HepG2 (cell line): ENCODE measurements at regions not wholly inside any gene's neighbourhood (a gene's known extent, or its start where the extent isn't known, plus 50 kb on each side); places are given as distances from the start of the nearest gene placed in this dataset.
"Not testable (repeated sequence)": the region's sequence is repeated elsewhere in the genome, so short reads cannot be mapped to it uniquely, and the experiment has no call there.

Source experiments
- ATAC-seq: fragments of 200-7000 bp; cut with Tn5 transposase; 3 replicates; pipeline ENCODE4 v1.9.1; 2020; ENCODE audit warnings: mild to moderate bottlenecking, moderate library complexity
- BruUV-seq: library from RNA; stranded (reverse); fragments of 400-500 nt; replicated peaks from 2 replicates; lab custom pipeline; 2021; lab: Mats Ljungman, UMichigan
- CTCF ChIA-PET: fragments of 300-600 bp; formaldehyde crosslinking; extraction: SDS; loops from one replicate; lab custom pipeline; 2021; ENCODE audit warnings: low total read pairs, inconsistent platforms, low intra/inter-chr PET ratio; lab: Yijun Ruan, JAX
- POLR2A ChIA-PET: fragments of 350-600 bp; sonication (Branson Sonifier 250); formaldehyde crosslinking; loops from one replicate; lab custom pipeline; 2020; ENCODE audit warnings: antibody characterized with exemption, inconsistent platforms; lab: Yijun Ruan, JAX
- DNase-seq: peaks from one replicate; pipeline ENCODE4 v3.0.0-alpha.2; 2015; ENCODE audit warnings: low spot score
- FAIRE-seq: peaks from 3 replicates; lab custom pipeline; 2011; peaks lifted over from hg19 to GRCh38; lab: Jason Lieb, UNC
- H2AFZ ChIP-seq: one replicate; pipeline ENCODE4 v1.6.1; 2011; ENCODE audit warnings: low read length, inconsistent platforms
- H3K27ac ChIP-seq: fragments of 300-600 bp; 3 replicates; pipeline ENCODE4 v1.8.0; 2011; ENCODE audit warnings: mixed run types, mild to moderate bottlenecking, mixed read lengths, low read length, inconsistent platforms; ENCODE audit not compliant: insufficient read depth; ENCODE audit errors: extremely low read length
- H3K27me3 ChIP-seq, 2 experiments: fragments of 200-600 bp in 1 of 2; 2 replicates in 1 of 2; 3 replicates in 1 of 2; pipeline versions ENCODE4 v1.6.0 to v1.8.0; 2011; ENCODE audit warnings: low read length in 2 of 2, mild to moderate bottlenecking in 2 of 2, moderate library complexity in 2 of 2, inconsistent platforms in 1 of 2; ENCODE audit not compliant: insufficient read depth in 2 of 2, control insufficient read depth in 1 of 2
- H3K36me3 ChIP-seq, 2 experiments: fragments of 200-600 bp in 1 of 2; replicated peaks in 1 of 2; 2 replicates in 1 of 2; 3 replicates in 1 of 2; pipeline versions ENCODE4 v1.5.1 to v1.8.0; 2011; ENCODE audit warnings: low read length in 2 of 2, inconsistent platforms in 1 of 2; ENCODE audit not compliant: insufficient read depth in 2 of 2, control insufficient read depth in 1 of 2
- H3K4me1 ChIP-seq: 2 replicates; pipeline ENCODE4 v1.5.1; 2012; ENCODE audit warnings: low read length, inconsistent platforms; ENCODE audit not compliant: insufficient read depth
- H3K4me2 ChIP-seq: 2 replicates; pipeline ENCODE4 v1.6.0; 2011; ENCODE audit warnings: low read depth, low read length, inconsistent platforms
- H3K4me3 ChIP-seq, 3 experiments: fragments of 200-600 bp in 1 of 3; sonication (generic), shearing (Covaris generic) in 1 of 3; replicated peaks in 1 of 3; 2 replicates each; pipeline ENCODE4 v1.5.1; 2011 to 2016; ENCODE audit warnings: low read length in 3 of 3, inconsistent platforms in 2 of 3, low read depth in 2 of 3, mild to moderate bottlenecking in 2 of 3, control low read depth in 1 of 3, mixed read lengths in 1 of 3; ENCODE audit not compliant: insufficient read depth in 1 of 3
- H3K79me2 ChIP-seq: one replicate; pipeline ENCODE4 v1.6.1; 2011; ENCODE audit warnings: low read length, inconsistent platforms; ENCODE audit not compliant: insufficient read depth
- H3K9ac ChIP-seq: 2 replicates; pipeline ENCODE4 v1.6.0; 2011; ENCODE audit warnings: mild to moderate bottlenecking, low read depth, low read length, inconsistent platforms; ENCODE audit not compliant: insufficient read depth
- H3K9me3 ChIP-seq: 2 replicates; pipeline ENCODE4 v1.5.1; 2012; ENCODE audit warnings: mild to moderate bottlenecking, low read length
- H4K20me1 ChIP-seq: 2 replicates; pipeline ENCODE4 v1.6.0; 2011; ENCODE audit warnings: inconsistent platforms, mild to moderate bottlenecking, low read length, moderate library complexity; ENCODE audit not compliant: insufficient read depth
- DRAP1 ChIP-seq: IDR thresholded peaks from 2 replicates; pipeline ENCODE4 v1.6.1; 2016; ENCODE audit warnings: missing genetic modification reagents, missing compliant biosample characterization
- HNRNPUL1 ChIP-seq: fragments of 200-400 bp; formaldehyde crosslinking; IDR thresholded peaks from 2 replicates; pipeline ENCODE4 v1.6.1; 2017; ENCODE audit warnings: low read depth, mild to moderate bottlenecking, low read length, moderate library complexity
- JUNB ChIP-seq: sonication (generic); formaldehyde crosslinking; IDR thresholded peaks from 2 replicates; pipeline ENCODE4 v1.8.0; 2022; ENCODE audit warnings: missing genetic modification reagents, mild to moderate bottlenecking, borderline replicate concordance
- KDM1A ChIP-seq: IDR thresholded peaks from 2 replicates; pipeline ENCODE4 v1.6.1; 2016; ENCODE audit warnings: missing compliant biosample characterization
- MXD1 ChIP-seq: sonication (generic); formaldehyde crosslinking; IDR thresholded peaks from 2 replicates; pipeline ENCODE4 v1.4.0; 2020; ENCODE audit warnings: mild to moderate bottlenecking, missing genetic modification reagents
- RXRA ChIP-seq: sonication (generic); formaldehyde crosslinking; IDR thresholded peaks from 2 replicates; pipeline ENCODE4 v1.5.1; 2020; ENCODE audit warnings: missing genetic modification reagents
- TRIM24 ChIP-seq: sonication (generic); formaldehyde crosslinking; IDR thresholded peaks from 2 replicates; pipeline ENCODE4 v1.8.0; 2022; ENCODE audit warnings: mild to moderate bottlenecking, missing genetic modification reagents
- WIZ ChIP-seq: sonication (generic); formaldehyde crosslinking; IDR thresholded peaks from 2 replicates; pipeline ENCODE4 v1.5.1; 2020; ENCODE audit warnings: mild to moderate bottlenecking, missing genetic modification reagents
- ZBED4 ChIP-seq: sonication (generic); formaldehyde crosslinking; IDR thresholded peaks from 2 replicates; pipeline ENCODE4 v1.4.0; 2020; ENCODE audit warnings: missing genetic modification reagents, borderline replicate concordance
- ZFP91 ChIP-seq: sonication (generic); formaldehyde crosslinking; IDR thresholded peaks from 2 replicates; pipeline ENCODE4 v1.9.0; 2022; ENCODE audit warnings: missing genetic modification reagents, mild to moderate bottlenecking, borderline replicate concordance
- ZMAT5 ChIP-seq: sonication (generic); formaldehyde crosslinking; IDR thresholded peaks from 2 replicates; pipeline ENCODE4 v1.5.0; 2020; ENCODE audit warnings: mild to moderate bottlenecking, low read depth, missing genetic modification reagents, borderline replicate concordance
- ZMYM2 ChIP-seq: sonication (generic); formaldehyde crosslinking; IDR thresholded peaks from 2 replicates; pipeline ENCODE4 v1.8.0; 2022; ENCODE audit warnings: mild to moderate bottlenecking, missing genetic modification reagents
- WGBS: methylation state at CpG from one replicate; pipeline ENCODE4 v1.1.6; 2017; ENCODE audit warnings: low lambda C conversion rate; 5-methylcytosine and 5-hydroxymethylcytosine counted together
- in situ Hi-C: cut with HindIII; loops from 2 replicates; pipeline ENCODE4 v1.10.0; 2017; ENCODE audit warnings: low pct_unique_long_range_greater_than_20kb; ENCODE audit not compliant: extremely low pct_ligation_motif_present
- intact Hi-C: fragments of 100-400 bp; cut with micrococcal nuclease; formaldehyde crosslinking; loops from one replicate; pipeline ENCODE4 v1.10.0; 2022; ENCODE audit not compliant: unreplicated experiment

GRCh38 chr5:109553846-109554245 lies 135.9 kb upstream of the MAN2A1 start:
- BruUV-seq, result no TSS peak
- no peak for FAIRE-seq
- Histone ChIP-seq H3K4me1 (no peaks in the 10 kb centered on the region), H3K4me3 (no peak overlapping the region)
- intact Hi-C loops (no loop called here), in situ Hi-C loops (no loop called here)
- TF ChIP-seq ZFP91 (CRISPR knock-in tag) (no peak), DRAP1 (CRISPR knock-in tag) (no peak), ZMYM2 (no peak), HNRNPUL1 (no peak), ZMAT5 (CRISPR knock-in tag) (no peak), ZBED4 (CRISPR knock-in tag) (no peak), RXRA (no peak), MXD1 (CRISPR knock-in tag) (no peak), TRIM24 (no peak), WIZ (no peak), KDM1A (CRISPR knock-in tag) (no peak), JUNB (CRISPR knock-in tag) (no peak)
- TF ChIP-seq, all 625 proteins: peak for 0
- ATAC-seq, result no peak
- CTCF ChIA-PET, result no interaction called here
- Histone ChIP-seq H3K4me2 (no peak overlapping the region), H3K36me3 (no peaks in the 10 kb centered on the region), H2AFZ (no peak overlapping the region), H4K20me1 (no peaks in the 10 kb centered on the region), H3K79me2 (no peaks in the 10 kb centered on the region), H3K27ac (no peak overlapping the region), H3K27me3 (no peaks in the 10 kb centered on the region), H3K9me3 (no peaks in the 10 kb centered on the region; the same call in 1 of the 2 replicates), H3K9ac (no peak overlapping the region)
- no peak for DNase-seq
- POLR2A ChIA-PET, result no interaction called here
- 5% methylated on average over 1 of the region's 1 CpG for WGBS

- H3K27ac ChIP-seq, in situ Hi-C loops, H3K4me3 ChIP-seq, H3K4me2 ChIP-seq, H3K9ac ChIP-seq, FAIRE-seq, intact Hi-C loops, POLR2A ChIA-PET, DNase-seq, H4K20me1 ChIP-seq, H3K4me1 ChIP-seq, H3K36me3 ChIP-seq, CTCF ChIA-PET, H3K27me3 ChIP-seq, BruUV-seq, H2AFZ ChIP-seq, H3K9me3 ChIP-seq, H3K79me2 ChIP-seq, ATAC-seq: not testable (repeated sequence)
- WGBS, result 66% methylated on average over 4 of the region's 4 CpGs
Observed at GRCh38 chr5:109551234-109551633, 138.5 kb upstream of the MAN2A1 start.
